Lung (tissue), 11 donors: ENCODE measurements at regions not wholly inside any gene's neighbourhood (a gene's known extent, or its start where the extent isn't known, plus 50 kb on each side); places are given as distances from the start of the nearest gene placed in this dataset.

Experiments
- ATAC-seq: fragments of 200-7000 bp; cut with Tn5 transposase; one replicate; pipeline ENCODE4 v1.9.1; 2020; ENCODE audit warnings: moderate number of reproducible peaks; ENCODE audit not compliant: insufficient read depth, low FRiP score
- DNase-seq, 3 donors: peaks; one replicate each; pipeline ENCODE4 v3.0.0-alpha.2; 2013 to 2017
- H3K27ac ChIP-seq, 2 donors: one replicate each; pipeline ENCODE4 v1.5.1; 2013; ENCODE audit warnings: mild to moderate bottlenecking in 2 of 2, moderate library complexity in 2 of 2, control low read depth in 1 of 2, inconsistent platforms in 1 of 2, low read depth in 1 of 2, low read length in 1 of 2
- H3K27me3 ChIP-seq, 3 donors: one replicate each; pipeline ENCODE4 v1.5.1; 2013; ENCODE audit warnings: low read length in 2 of 3; ENCODE audit not compliant: control insufficient read depth in 3 of 3, insufficient read depth in 3 of 3
- H3K36me3 ChIP-seq, 4 donors: one replicate each; pipeline ENCODE4 v1.5.1; 2013; ENCODE audit warnings: low read length in 4 of 4, mild to moderate bottlenecking in 1 of 4, moderate library complexity in 1 of 4; ENCODE audit not compliant: control insufficient read depth in 4 of 4, insufficient read depth in 4 of 4
- H3K4me1 ChIP-seq, 5 donors: one replicate each; pipeline ENCODE4 v1.5.1; 2013; ENCODE audit warnings: low read length in 5 of 5, mild to moderate bottlenecking in 2 of 5, moderate library complexity in 1 of 5; ENCODE audit not compliant: control insufficient read depth in 5 of 5, insufficient read depth in 5 of 5
- H3K4me3 ChIP-seq: one replicate; pipeline ENCODE4 v1.5.1; 2013; ENCODE audit warnings: mild to moderate bottlenecking, control low read depth, moderate library complexity
- H3K9ac ChIP-seq, 2 donors: one replicate each; pipeline ENCODE4 v1.5.1; 2013; ENCODE audit warnings: low read length in 2 of 2, control low read depth in 1 of 2; ENCODE audit not compliant: insufficient read depth in 1 of 2
- H3K9me3 ChIP-seq, 4 donors: one replicate each; pipeline ENCODE4 v1.5.1; 2013; ENCODE audit warnings: low read length in 3 of 4, mild to moderate bottlenecking in 1 of 4, moderate library complexity in 1 of 4; ENCODE audit not compliant: control insufficient read depth in 4 of 4, insufficient read depth in 3 of 4
- WGBS, 2 donors: extraction: QIAGEN DNeasy Blood & Tissue Kit; methylation state at CpG; one replicate each; pipeline ENCODE4 v1.1.7; 2013; 5-methylcytosine and 5-hydroxymethylcytosine counted together
- TF ChIP-seq, protein P1 (sequence below): IDR thresholded peaks from 2 replicates; pipeline ENCODE4 v1.5.1; 2012; ENCODE audit warnings: mild to moderate bottlenecking; ENCODE audit errors: control extremely low read depth, extremely low read depth
- donor health status: control.
- donor health status: control.
- donor health status: Bipolar disorder and iron deficiency.
- donor health status: healthy.
- donor health status: DM: yes; HTN: yes; CAD: no.

- DNase-seq (no peak), ATAC-seq (no peak)
- Histone ChIP-seq H3K27ac (no peak overlapping the region), H3K27me3 (no peaks in the 10 kb centered on the region), H3K9ac (no peak overlapping the region), H3K4me3 (no peak overlapping the region), H3K4me1 (peaks cover 0 to 10% (median 2%) of the 10 kb centered on the region in 5 donors), H3K36me3 (no peaks in the 10 kb centered on the region), H3K9me3 (no peaks in the 10 kb centered on the region)
- 41 to 72% methylated on average over 4 of the region's 4 CpGs for WGBS, 2 donors
- TF ChIP-seq, protein P1, sequence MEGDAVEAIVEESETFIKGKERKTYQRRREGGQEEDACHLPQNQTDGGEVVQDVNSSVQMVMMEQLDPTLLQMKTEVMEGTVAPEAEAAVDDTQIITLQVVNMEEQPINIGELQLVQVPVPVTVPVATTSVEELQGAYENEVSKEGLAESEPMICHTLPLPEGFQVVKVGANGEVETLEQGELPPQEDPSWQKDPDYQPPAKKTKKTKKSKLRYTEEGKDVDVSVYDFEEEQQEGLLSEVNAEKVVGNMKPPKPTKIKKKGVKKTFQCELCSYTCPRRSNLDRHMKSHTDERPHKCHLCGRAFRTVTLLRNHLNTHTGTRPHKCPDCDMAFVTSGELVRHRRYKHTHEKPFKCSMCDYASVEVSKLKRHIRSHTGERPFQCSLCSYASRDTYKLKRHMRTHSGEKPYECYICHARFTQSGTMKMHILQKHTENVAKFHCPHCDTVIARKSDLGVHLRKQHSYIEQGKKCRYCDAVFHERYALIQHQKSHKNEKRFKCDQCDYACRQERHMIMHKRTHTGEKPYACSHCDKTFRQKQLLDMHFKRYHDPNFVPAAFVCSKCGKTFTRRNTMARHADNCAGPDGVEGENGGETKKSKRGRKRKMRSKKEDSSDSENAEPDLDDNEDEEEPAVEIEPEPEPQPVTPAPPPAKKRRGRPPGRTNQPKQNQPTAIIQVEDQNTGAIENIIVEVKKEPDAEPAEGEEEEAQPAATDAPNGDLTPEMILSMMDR = no peak
Measured at GRCh38 chr15:94122516-94122915, 108.8 kb upstream of the MCTP2 start.

DNA sequence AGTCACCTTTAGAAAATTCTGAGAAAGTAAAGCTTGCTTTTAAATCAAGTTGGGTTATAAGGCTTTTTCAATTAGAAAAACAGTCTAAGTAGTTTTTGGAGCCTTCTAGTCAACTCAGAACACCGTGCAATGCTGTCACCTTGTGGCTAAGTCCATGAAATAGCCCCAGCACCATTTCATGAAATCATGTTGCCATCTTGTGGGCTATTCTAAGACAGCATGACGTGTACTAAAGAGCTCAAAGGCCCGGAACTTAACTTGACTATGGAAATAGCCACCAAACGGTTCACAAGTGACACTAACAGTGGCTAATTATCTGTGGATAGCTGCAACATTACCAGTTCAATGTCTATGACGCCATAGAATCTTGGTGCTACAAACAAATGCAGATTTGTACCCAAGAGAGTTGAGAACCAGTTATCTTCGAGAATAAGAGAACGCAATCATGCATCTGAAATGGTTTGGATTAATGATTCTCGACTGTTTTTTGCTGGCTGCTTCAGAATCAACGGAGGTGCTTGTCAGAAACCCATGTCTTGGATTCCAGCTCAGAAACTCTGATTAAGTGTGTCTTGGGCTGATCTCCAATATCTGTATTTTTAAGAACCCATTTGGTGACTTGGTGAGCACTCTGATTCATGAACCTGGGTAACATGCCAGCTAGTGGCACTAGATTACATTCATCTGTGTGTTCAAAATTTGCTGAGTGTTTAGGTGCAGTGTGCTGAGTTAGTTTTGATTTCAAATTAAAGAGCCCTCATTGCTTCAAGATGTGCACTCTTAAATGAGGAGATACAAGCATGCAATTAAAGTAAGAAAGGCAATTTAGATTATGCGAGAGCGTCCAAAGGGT is 111.2 kb upstream of the MCTP2 start:
- peak; percentile 81 to 94 (median 93) for DNase-seq
- 42 to 47% methylated on average over 11 of the region's 11 CpGs for WGBS, 2 donors
- H3K27me3 ChIP-seq = no peaks in the 10 kb centered on the region
- peaks cover 0 to 10% (median 2%) of the 10 kb centered on the region in 5 donors for H3K4me1 ChIP-seq
- ATAC-seq = peak; percentile 98
- no peaks in the 10 kb centered on the region for H3K9me3 ChIP-seq
- no peaks in the 10 kb centered on the region for H3K36me3 ChIP-seq
- H3K4me3 ChIP-seq = no peak overlapping the region
- peak overlapping the region in 1 of 2 donors; percentile 7 for H3K9ac ChIP-seq
- no peak overlapping the region for H3K27ac ChIP-seq
- TF ChIP-seq, protein P1 = peak; percentile 88

DNA sequence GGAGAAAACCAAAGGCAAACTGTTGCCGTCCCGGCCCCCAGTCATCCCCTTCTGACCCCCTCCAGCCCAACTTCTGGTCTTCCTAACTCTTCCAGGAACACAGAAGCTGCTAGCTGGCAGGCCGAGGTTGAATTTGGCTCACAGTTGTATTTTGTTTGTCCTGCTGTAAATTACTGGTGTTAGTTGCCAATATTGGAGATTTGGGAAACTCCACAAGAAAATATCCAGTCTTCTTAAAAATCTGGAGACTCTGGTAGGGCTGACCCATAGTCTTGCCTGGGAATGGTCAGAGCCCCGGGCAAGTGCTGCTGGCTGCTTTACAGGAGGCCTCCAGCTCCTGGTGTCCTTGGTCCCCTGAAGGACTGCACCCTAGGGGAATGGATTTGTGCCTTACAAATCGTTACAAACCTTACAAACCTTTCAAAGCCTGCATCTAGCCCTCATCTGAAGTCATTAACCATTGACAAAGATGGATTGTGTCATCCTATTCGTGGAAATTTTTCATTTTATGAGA is 112.0 kb upstream of the MCTP2 start:
- WGBS, 2 donors = 43 to 67% methylated on average over 6 of the region's 6 CpGs
- Histone ChIP-seq H3K9ac (peak overlapping the region in 1 of 2 donors; percentile 7), H3K27me3 (no peaks in the 10 kb centered on the region), H3K9me3 (no peaks in the 10 kb centered on the region), H3K27ac (no peak overlapping the region), H3K4me3 (no peak overlapping the region), H3K36me3 (no peaks in the 10 kb centered on the region), H3K4me1 (peaks cover 0 to 10% (median 2%) of the 10 kb centered on the region in 5 donors)
- TF ChIP-seq, protein P1 = no peak
- ATAC-seq (no peak), DNase-seq (peak in 2 of 3 donors; percentile 24 to 28)
